Activated B cell treated with CpG ODN at 0.5 μM for 24 hours (primary cell): ENCODE measurements at regions not wholly inside any gene's neighbourhood (a gene's known extent, or its start where the extent isn't known, plus 50 kb on each side); places are given as distances from the start of the nearest gene placed in this dataset.
"Not testable (repeated sequence)": the region's sequence is repeated elsewhere in the genome, so short reads cannot be mapped to it uniquely, and the experiment has no call there.

Experiments used
- ATAC-seq: fragments of 200-7000 bp; cut with Tn5 transposase; one replicate; pipeline ENCODE4 v1.10.0; 2021; ENCODE audit warnings: low read depth, mild to moderate bottlenecking, moderate library complexity
- CTCF ChIA-PET: fragments of 350-600 bp; sonication (Branson Sonifier 250); formaldehyde crosslinking; loops from one replicate; lab custom pipeline; 2021; ENCODE audit warnings: antibody characterized with exemption; lab: Charles Lee
- POLR2A ChIA-PET: fragments of 350-600 bp; sonication (Branson Sonifier 250); formaldehyde crosslinking; loops from one replicate; lab custom pipeline; 2021; ENCODE audit warnings: antibody characterized with exemption; lab: Charles Lee
- DNase-seq: peaks from one replicate; pipeline ENCODE4 v3.0.0; 2022
- H3K27ac Mint-ChIP-seq: one replicate; pipeline ENCODE4 v1.8.0; 2020; ENCODE audit warnings: mixed read lengths
- H3K27me3 Mint-ChIP-seq: one replicate; pipeline ENCODE4 v1.8.0; 2021; ENCODE audit warnings: mixed read lengths
- H3K36me3 Mint-ChIP-seq: one replicate; pipeline ENCODE4 v1.8.0; 2021; ENCODE audit warnings: low read depth, mixed read lengths
- H3K4me1 Mint-ChIP-seq: one replicate; pipeline ENCODE4 v1.8.0; 2021; ENCODE audit warnings: mixed read lengths
- H3K4me3 Mint-ChIP-seq: one replicate; pipeline ENCODE4 v1.8.0; 2020; ENCODE audit warnings: mild to moderate bottlenecking, mixed read lengths
- H3K9me3 Mint-ChIP-seq: one replicate; pipeline ENCODE4 v1.8.0; 2020; ENCODE audit warnings: mixed read lengths
- intact Hi-C: fragments of 100-400 bp; cut with micrococcal nuclease; formaldehyde crosslinking; loops from one replicate; pipeline ENCODE4 v1.15.1; 2024
- TF ChIP-seq, protein P1 (sequence below): fragments of 200-600 bp; IDR thresholded peaks from one replicate; pipeline ENCODE4 v1.8.0; 2022; ENCODE audit warnings: antibody characterized with exemption, mild to moderate bottlenecking

DNA sequence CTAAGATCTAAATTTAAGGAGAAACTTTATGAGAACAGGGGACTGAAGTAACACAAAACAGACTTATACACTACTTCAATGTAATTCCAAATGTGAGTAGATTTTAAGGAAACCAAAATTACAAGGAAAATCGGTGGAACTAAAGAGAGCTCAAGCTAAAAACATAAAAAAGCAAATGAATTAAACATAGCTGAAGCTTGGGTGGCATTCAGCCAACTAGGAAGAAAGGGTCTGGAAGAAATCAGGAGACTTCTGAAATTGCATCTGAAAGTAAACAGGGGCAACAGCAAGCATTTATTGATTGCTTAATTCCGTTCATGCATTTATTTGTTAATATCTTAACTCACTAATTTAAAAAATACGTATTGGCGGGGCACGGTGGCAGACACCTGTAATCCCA lies 727.3 kb upstream of the PKDCC start:
- H3K4me3 Mint-ChIP-seq = no peak overlapping the region
- no peak for ATAC-seq
- intact Hi-C loops = no loop called here
- CTCF ChIA-PET = no interaction called here
- no peak overlapping the region for H3K27ac Mint-ChIP-seq
- TF ChIP-seq, protein P1, sequence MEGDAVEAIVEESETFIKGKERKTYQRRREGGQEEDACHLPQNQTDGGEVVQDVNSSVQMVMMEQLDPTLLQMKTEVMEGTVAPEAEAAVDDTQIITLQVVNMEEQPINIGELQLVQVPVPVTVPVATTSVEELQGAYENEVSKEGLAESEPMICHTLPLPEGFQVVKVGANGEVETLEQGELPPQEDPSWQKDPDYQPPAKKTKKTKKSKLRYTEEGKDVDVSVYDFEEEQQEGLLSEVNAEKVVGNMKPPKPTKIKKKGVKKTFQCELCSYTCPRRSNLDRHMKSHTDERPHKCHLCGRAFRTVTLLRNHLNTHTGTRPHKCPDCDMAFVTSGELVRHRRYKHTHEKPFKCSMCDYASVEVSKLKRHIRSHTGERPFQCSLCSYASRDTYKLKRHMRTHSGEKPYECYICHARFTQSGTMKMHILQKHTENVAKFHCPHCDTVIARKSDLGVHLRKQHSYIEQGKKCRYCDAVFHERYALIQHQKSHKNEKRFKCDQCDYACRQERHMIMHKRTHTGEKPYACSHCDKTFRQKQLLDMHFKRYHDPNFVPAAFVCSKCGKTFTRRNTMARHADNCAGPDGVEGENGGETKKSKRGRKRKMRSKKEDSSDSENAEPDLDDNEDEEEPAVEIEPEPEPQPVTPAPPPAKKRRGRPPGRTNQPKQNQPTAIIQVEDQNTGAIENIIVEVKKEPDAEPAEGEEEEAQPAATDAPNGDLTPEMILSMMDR = no peak
- no peaks in the 10 kb centered on the region for H3K4me1 Mint-ChIP-seq
- POLR2A ChIA-PET = no interaction called here
- H3K36me3 Mint-ChIP-seq = no peaks in the 10 kb centered on the region
- H3K9me3 Mint-ChIP-seq = no peaks in the 10 kb centered on the region
- H3K27me3 Mint-ChIP-seq = no peaks in the 10 kb centered on the region
- no peak for DNase-seq

DNA sequence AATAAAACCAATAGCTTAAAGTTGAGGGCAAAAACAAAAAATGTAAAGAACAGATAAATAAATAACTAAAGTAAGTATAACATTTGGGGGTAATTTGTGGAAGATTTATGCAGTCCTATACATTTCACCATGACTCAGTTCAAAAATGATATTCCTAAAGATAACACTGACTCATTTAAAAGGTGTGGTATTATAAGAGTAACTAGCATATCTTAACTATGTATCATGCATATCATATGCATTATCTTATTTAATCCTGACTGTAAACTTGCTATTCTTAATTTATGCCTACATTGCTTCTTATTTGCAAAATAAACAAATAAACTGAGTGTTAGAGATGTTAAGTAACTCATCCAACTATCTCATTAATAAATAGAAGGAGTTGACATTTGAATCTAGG lies 726.5 kb upstream of the PKDCC start:
- H3K4me1 Mint-ChIP-seq = no peaks in the 10 kb centered on the region
- no peaks in the 10 kb centered on the region for H3K9me3 Mint-ChIP-seq
- TF ChIP-seq, protein P1 = no peak
- intact Hi-C loops = no loop called here
- ChIA-PET POLR2A (no interaction called here), CTCF (no interaction called here)
- no peak overlapping the region for H3K27ac Mint-ChIP-seq
- no peaks in the 10 kb centered on the region for H3K27me3 Mint-ChIP-seq
- H3K4me3 Mint-ChIP-seq = no peak overlapping the region
- no peak for ATAC-seq
- no peaks in the 10 kb centered on the region for H3K36me3 Mint-ChIP-seq
- no peak for DNase-seq

GRCh38 chr2:41326851-41327250 lies 721.0 kb upstream of the PKDCC start:
- Mint-ChIP-seq H3K9me3 (no peaks in the 10 kb centered on the region), H3K36me3 (no peaks in the 10 kb centered on the region), H3K4me3 (no peak overlapping the region), H3K27ac (no peak overlapping the region), H3K27me3 (no peaks in the 10 kb centered on the region), H3K4me1 (no peaks in the 10 kb centered on the region)
- ATAC-seq (no peak), DNase-seq (no peak)
- intact Hi-C loops = no loop called here
- ChIA-PET CTCF (no interaction called here), POLR2A (no interaction called here)
- TF ChIP-seq, protein P1 = no peak

- H3K4me1 Mint-ChIP-seq = no peaks in the 10 kb centered on the region
- TF ChIP-seq, protein P1 = no peak
- H3K4me3 Mint-ChIP-seq = no peak overlapping the region
- CTCF ChIA-PET = no interaction called here
- POLR2A ChIA-PET = no interaction called here
- no peak overlapping the region for H3K27ac Mint-ChIP-seq
- H3K36me3 Mint-ChIP-seq = no peaks in the 10 kb centered on the region
- DNase-seq (no peak), ATAC-seq (no peak)
- H3K9me3 Mint-ChIP-seq = no peaks in the 10 kb centered on the region
- no peaks in the 10 kb centered on the region for H3K27me3 Mint-ChIP-seq
- intact Hi-C loops = no loop called here
Measured at GRCh38 chr2:41329040-41329439, 718.8 kb upstream of the PKDCC start.

- DNase-seq (no peak), ATAC-seq (no peak)
- Mint-ChIP-seq H3K27ac (no peak overlapping the region), H3K36me3 (no peaks in the 10 kb centered on the region), H3K27me3 (no peaks in the 10 kb centered on the region), H3K4me1 (no peaks in the 10 kb centered on the region), H3K9me3 (no peaks in the 10 kb centered on the region), H3K4me3 (no peak overlapping the region)
- intact Hi-C loops = no loop called here
- TF ChIP-seq, protein P1 = no peak
- ChIA-PET CTCF (no interaction called here), POLR2A (no interaction called here)
Measured at GRCh38 chr2:41334159-41334558, 713.7 kb upstream of the PKDCC start.

DNA sequence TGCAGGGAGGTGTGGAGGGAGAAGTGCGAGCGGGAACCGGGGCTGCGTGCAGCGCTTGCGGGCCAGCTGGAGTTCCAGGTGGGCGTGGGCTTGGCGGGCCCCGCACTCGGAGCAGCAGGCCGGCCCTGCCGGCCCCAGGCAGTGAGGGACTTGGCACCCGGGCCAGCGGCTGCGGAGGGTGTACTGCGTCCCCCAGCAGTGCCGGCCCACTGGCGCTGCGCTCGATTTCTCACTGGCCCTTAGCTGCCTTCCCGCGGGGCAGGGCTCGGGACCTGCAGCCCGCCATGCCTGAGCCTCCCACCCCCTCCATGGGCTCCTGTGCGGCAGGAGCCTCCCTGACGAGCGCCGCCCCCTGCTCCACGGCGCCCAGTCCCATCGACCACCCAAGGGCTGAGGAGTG lies 712.2 kb upstream of the PKDCC start:
- H3K9me3 Mint-ChIP-seq, intact Hi-C loops, POLR2A ChIA-PET, H3K27me3 Mint-ChIP-seq, ATAC-seq, CTCF ChIA-PET, H3K4me3 Mint-ChIP-seq, H3K36me3 Mint-ChIP-seq, H3K27ac Mint-ChIP-seq, H3K4me1 Mint-ChIP-seq, DNase-seq: not testable (repeated sequence)
